ENCODE measurements at regions not wholly inside any gene's neighbourhood (a gene's known extent, or its start where the extent isn't known, plus 50 kb on each side); places are given as distances from the start of the nearest gene placed in this dataset.

DNA sequence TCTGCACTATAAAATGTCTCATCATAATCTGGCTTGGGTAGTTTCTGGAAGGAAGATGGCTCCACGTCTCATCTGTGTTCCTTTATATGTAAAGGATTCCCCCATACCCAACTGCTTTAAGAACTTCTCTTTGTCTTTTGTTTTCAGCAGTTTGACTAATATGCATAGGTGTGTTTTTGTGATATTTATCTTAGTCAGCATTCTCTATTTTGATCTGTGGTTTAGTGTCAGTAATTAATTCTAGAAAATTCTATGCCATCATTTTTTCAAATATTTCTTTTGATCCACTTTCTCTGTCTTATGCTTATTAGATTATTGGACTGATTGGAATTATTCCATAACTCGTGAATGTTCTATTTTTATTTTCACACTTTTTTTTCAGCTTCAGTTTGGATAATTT lies 286.3 kb upstream of the THRB start:
- TF ChIP-seq, protein P1, sequence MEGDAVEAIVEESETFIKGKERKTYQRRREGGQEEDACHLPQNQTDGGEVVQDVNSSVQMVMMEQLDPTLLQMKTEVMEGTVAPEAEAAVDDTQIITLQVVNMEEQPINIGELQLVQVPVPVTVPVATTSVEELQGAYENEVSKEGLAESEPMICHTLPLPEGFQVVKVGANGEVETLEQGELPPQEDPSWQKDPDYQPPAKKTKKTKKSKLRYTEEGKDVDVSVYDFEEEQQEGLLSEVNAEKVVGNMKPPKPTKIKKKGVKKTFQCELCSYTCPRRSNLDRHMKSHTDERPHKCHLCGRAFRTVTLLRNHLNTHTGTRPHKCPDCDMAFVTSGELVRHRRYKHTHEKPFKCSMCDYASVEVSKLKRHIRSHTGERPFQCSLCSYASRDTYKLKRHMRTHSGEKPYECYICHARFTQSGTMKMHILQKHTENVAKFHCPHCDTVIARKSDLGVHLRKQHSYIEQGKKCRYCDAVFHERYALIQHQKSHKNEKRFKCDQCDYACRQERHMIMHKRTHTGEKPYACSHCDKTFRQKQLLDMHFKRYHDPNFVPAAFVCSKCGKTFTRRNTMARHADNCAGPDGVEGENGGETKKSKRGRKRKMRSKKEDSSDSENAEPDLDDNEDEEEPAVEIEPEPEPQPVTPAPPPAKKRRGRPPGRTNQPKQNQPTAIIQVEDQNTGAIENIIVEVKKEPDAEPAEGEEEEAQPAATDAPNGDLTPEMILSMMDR (IDR thresholded peaks at IDR 0.05; ENCODE audit: extremely low read depth, missing control alignments): no peak
- DNase-seq (ENCODE audit: low spot score): no peak

DNA sequence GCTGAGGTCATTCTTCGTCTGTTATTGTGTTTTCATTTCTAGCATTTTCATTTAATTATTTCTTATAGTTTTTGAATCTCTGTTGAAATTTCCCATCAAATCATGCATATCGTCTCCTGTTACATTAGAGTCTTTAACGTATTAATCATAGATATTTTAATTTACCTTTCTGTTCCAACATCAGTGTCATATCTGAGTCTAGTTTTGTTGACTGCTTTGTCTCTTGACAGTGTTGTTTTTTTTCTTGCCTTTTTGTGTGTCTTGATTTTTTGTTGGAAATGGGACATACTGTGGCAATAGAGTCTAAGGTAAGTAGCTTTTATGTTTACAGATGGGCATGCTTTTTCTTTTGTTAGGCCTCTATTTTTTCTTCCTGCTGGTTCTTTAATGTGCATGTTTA lies 286.8 kb upstream of the THRB start:
- TF ChIP-seq, protein P1 (IDR thresholded peaks at IDR 0.05; ENCODE audit: extremely low read depth, missing control alignments): no peak
- DNase-seq (ENCODE audit: low spot score): no peak

DNA sequence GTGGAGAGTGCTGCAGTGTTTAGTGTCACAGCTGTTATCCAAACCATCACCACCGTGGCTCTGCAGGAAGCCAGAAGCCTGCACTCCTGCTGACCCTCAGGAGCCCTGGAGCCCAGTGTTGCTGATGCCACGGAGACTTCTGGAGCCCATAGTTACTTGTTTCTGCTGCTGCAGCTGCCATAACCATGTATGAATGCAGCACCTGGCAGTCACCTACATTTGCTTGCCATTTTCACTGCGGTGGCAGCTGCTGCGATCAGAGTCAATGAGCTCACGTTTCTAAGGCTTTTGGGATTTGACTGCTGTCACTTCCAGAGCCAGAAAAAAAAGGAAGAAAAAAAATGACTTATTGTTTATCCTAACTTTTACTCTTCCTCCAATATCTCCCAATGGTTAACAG lies 299.2 kb upstream of the THRB start:
- TF ChIP-seq, protein P1 (IDR thresholded peaks at IDR 0.05; ENCODE audit: extremely low read depth, missing control alignments): no peak
- DNase-seq (ENCODE audit: low spot score): no peak

DNA sequence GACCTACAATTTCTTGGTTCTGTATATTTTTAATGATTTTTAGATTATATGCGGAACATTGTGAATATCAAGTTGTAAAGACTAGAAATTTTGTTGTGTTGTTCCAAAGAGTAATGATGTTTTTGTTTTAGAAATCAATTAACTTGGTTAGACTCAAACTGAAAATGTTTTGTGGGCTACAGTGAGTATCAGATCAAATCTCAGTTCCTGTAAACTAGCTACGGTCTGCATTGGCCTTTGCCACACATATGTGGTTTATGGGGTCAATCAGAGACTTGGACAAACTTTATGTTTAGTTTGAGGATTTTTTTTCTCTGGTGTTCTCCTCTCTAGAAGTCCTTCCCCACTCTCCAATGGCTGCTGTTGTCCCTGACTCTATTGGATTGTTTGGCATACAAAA lies 308.0 kb upstream of the THRB start:
- no peak for DNase-seq (ENCODE audit: low spot score)
- TF ChIP-seq, protein P1 (IDR thresholded peaks at IDR 0.05; ENCODE audit: extremely low read depth, missing control alignments): no peak

DNA sequence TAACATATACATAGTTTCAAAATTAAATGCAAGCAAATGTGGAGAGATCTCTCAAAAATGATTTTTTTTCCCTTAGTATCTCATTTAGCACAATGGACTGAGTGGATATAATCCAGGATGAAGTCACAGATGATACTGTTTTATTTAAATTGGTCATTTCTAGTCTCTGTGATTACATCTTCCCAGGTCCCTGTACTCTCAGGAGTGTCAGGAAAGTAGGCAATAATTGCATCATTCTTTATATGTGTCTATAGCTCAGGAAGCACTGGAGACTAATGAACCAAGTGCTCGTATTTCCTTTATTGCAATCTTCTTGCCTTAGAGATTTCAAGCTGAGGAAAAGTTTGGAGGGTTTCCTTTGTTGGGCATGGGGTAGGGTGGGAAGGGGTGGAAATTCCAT lies 309.4 kb upstream of the THRB start:
- no peak for DNase-seq (ENCODE audit: low spot score)
- TF ChIP-seq, protein P1 (IDR thresholded peaks at IDR 0.05; ENCODE audit: extremely low read depth, missing control alignments): no peak

DNA sequence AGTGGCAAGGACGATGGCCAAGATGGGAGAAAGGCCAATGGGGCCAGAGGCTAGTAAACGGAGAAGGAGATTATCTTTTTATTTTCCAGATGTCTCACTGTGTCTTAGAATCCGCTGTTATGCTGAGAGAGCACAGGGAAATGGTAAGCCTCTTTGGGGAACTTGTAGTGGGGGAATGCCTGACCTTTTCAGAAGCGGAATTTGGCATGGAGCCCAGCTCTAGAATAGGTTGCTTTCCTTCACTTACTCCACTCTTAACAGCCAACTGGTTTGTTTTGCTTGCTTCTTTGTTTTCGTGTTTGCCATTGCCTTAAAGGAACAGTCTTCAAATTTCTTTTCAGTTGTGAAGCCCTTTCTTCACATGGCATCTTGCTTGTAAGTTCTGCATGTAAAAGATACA lies 316.2 kb upstream of the THRB start:
- TF ChIP-seq, protein P1 (IDR thresholded peaks at IDR 0.05; ENCODE audit: extremely low read depth, missing control alignments): no peak
- DNase-seq (ENCODE audit: low spot score): no peak

DNA sequence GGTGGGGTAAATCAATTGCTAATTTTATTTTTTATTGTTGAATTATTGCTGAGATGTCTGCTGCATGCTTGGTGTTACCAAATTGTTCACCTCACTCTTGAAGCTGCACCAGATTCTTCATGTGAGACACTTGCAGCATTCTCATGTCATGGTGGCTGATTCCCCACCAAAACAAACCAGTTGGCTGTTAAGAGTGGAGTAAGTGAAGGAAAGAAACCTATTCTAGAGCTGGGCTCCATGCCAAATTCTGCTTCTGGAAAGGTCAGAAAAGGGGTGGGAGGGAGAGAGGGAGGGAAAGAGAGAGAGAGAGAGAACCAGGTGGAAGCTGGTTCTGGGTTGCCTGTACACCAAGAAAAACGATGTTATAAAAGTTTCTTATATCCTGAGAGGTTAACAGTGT lies 317.5 kb upstream of the THRB start:
- DNase-seq (ENCODE audit: low spot score): no peak
- TF ChIP-seq, protein P1 (IDR thresholded peaks at IDR 0.05; ENCODE audit: extremely low read depth, missing control alignments): no peak

Measured in GM20000 (cell line).